GM10248 (cell line): ENCODE measurements at regions not wholly inside any gene's neighbourhood (a gene's known extent, or its start where the extent isn't known, plus 50 kb on each side); places are given as distances from the start of the nearest gene placed in this dataset.
"Not testable (repeated sequence)": the region's sequence is repeated elsewhere in the genome, so short reads cannot be mapped to it uniquely, and the experiment has no call there.

Experiments used
- CTCF ChIA-PET: fragments of 300-600 bp; sonication (Branson Sonifier 250); formaldehyde crosslinking; extraction: SDS; loops from one replicate; lab custom pipeline; 2021; ENCODE audit warnings: antibody characterized with exemption; lab: Yijun Ruan, JAX
- POLR2A ChIA-PET: fragments of 350-650 bp; sonication (Branson Sonifier 250); formaldehyde crosslinking; extraction: SDS; loops from one replicate; lab custom pipeline; 2020; ENCODE audit warnings: antibody characterized with exemption; lab: Yijun Ruan, JAX
- DNase-seq: peaks from one replicate; pipeline ENCODE4 v3.0.0; 2012; ENCODE audit errors: extremely low spot score

GRCh38 chr2:87611416-87611815 is 136.5 kb upstream of the PLGLB2 start:
- DNase-seq, POLR2A ChIA-PET, CTCF ChIA-PET: not testable (repeated sequence)

- POLR2A ChIA-PET, CTCF ChIA-PET, DNase-seq: not testable (repeated sequence)
Measured at GRCh38 chr2:87611956-87612355, 135.9 kb upstream of the PLGLB2 start.

- CTCF ChIA-PET, POLR2A ChIA-PET: not testable (repeated sequence)
Measured at GRCh38 chr2:87614829-87615434, 133.0 kb upstream of the PLGLB2 start.

GRCh38 chr2:87619121-87619520 is 128.8 kb upstream of the PLGLB2 start:
- POLR2A ChIA-PET: not testable (repeated sequence)

More at GRCh38 chr2:87614829-87615434, 133.0 kb upstream of the PLGLB2 start:
- DNase-seq: not testable (repeated sequence)

GRCh38 chr2:87621139-87621538 is 126.7 kb upstream of the PLGLB2 start:
- POLR2A ChIA-PET, CTCF ChIA-PET, DNase-seq: not testable (repeated sequence)

More at GRCh38 chr2:87619121-87619520, 128.8 kb upstream of the PLGLB2 start:
- DNase-seq, CTCF ChIA-PET: not testable (repeated sequence)

- DNase-seq, POLR2A ChIA-PET, CTCF ChIA-PET: not testable (repeated sequence)
Measured at GRCh38 chr2:87622720-87623119, 125.2 kb upstream of the PLGLB2 start.

GRCh38 chr2:87629491-87630458 is 118.1 kb upstream of the PLGLB2 start:
- CTCF ChIA-PET, POLR2A ChIA-PET, DNase-seq: not testable (repeated sequence)

GRCh38 chr2:87630892-87631291 is 117.0 kb upstream of the PLGLB2 start:
- DNase-seq, POLR2A ChIA-PET, CTCF ChIA-PET: not testable (repeated sequence)

GRCh38 chr2:87631402-87631801 is 116.5 kb upstream of the PLGLB2 start:
- DNase-seq, POLR2A ChIA-PET, CTCF ChIA-PET: not testable (repeated sequence)

- POLR2A ChIA-PET, CTCF ChIA-PET, DNase-seq: not testable (repeated sequence)
Measured at GRCh38 chr2:87633287-87633963, 114.5 kb upstream of the PLGLB2 start.

- CTCF ChIA-PET, POLR2A ChIA-PET, DNase-seq: not testable (repeated sequence)
Measured at GRCh38 chr2:87634106-87634505, 113.8 kb upstream of the PLGLB2 start.

- POLR2A ChIA-PET, CTCF ChIA-PET, DNase-seq: not testable (repeated sequence)
Measured at GRCh38 chr2:87634971-87635650, 112.8 kb upstream of the PLGLB2 start.

GRCh38 chr2:87636246-87636645 is 111.6 kb upstream of the PLGLB2 start:
- DNase-seq, CTCF ChIA-PET, POLR2A ChIA-PET: not testable (repeated sequence)

GRCh38 chr2:87636735-87637134 is 111.2 kb upstream of the PLGLB2 start:
- POLR2A ChIA-PET, CTCF ChIA-PET, DNase-seq: not testable (repeated sequence)

- DNase-seq, POLR2A ChIA-PET, CTCF ChIA-PET: not testable (repeated sequence)
Measured at GRCh38 chr2:87637249-87637990, 110.5 kb upstream of the PLGLB2 start.

- POLR2A ChIA-PET, CTCF ChIA-PET, DNase-seq: not testable (repeated sequence)
Measured at GRCh38 chr2:87638114-87638807, 109.6 kb upstream of the PLGLB2 start.
